ENCODE measurements at regions not wholly inside any gene's neighbourhood (a gene's known extent, or its start where the extent isn't known, plus 50 kb on each side); places are given as distances from the start of the nearest gene placed in this dataset.
"Not testable (repeated sequence)": the region's sequence is repeated elsewhere in the genome, so short reads cannot be mapped to it uniquely, and the experiment has no call there.

GRCh38 chr13:22877421-22877820 lies 303.4 kb upstream of the SGCG start:
- DNase-seq = no peak

- no peak for DNase-seq
These were observed 299.7 kb upstream of the SGCG start for GRCh38 chr13:22880741-22881720.

- not testable (repeated sequence) for DNase-seq
These were observed 298.8 kb upstream of the SGCG start for GRCh38 chr13:22881721-22882608.

- DNase-seq = no peak
These were observed 297.4 kb upstream of the SGCG start for GRCh38 chr13:22883262-22883840.

- no peak for DNase-seq
These were observed 296.8 kb upstream of the SGCG start for GRCh38 chr13:22883956-22884355.

- not testable (repeated sequence) for DNase-seq
These were observed 294.7 kb upstream of the SGCG start for GRCh38 chr13:22886061-22886460.

DNA sequence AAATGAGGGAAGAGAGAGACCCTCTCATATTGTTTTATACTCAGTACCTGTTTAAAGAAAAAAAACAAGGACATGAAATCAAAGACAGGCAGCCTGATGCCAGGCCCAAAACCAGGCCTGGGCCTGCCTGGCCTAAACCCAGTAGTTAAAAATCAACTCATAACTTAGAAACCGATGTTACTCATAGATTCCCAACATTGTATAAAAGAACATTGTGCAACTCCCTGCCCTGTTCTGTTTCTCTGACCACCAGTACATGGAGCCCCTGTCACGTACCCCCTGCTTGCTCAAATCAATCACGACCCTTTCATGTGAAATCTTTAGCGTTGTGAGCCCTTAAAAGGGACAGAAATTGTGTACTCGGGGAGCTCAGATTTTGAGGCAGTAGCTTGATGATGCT lies 291.4 kb upstream of the SGCG start:
- not testable (repeated sequence) for DNase-seq

DNA sequence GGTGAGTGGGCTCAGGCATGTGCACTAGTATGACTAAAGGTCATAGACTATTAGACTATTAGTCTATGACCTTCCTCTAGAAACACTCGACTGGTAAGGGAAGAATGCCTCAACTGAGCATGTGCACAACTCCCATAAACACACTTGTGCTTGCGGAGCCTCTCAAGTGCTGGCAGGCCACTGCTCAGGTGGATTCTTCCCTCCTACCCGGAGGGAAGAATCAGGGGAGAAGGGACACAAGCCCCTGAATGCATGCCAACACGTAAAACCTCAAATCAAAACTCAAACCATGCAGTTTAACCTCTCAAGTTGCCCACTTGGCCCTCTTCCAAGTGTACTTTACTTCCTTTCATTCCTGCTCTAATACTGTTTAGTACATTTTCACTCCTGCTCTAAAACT lies 287.6 kb upstream of the SGCG start:
- no peak for DNase-seq

DNA sequence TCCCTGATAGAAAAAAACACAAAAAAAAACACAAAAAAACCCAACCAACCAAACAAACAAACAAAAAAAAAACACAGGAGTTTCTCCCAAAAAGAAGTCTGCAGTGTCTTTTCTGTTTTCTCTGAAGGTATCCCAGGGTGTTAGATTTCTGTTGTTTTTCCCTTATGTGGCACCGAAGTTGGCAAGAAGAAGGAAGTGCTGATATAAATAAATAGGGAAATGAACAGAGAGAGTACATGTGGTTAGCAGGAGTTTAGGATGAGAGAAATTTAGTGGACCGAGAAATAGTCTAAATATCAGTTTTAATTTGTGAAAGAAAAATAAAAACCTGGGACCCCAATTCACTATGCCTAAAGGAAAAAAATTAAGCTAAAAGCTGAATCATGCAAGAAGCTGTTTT lies 287.0 kb upstream of the SGCG start:
- DNase-seq = no peak

- DNase-seq = no peak
These were observed 283.0 kb upstream of the SGCG start for GRCh38 chr13:22897571-22898314.

DNA sequence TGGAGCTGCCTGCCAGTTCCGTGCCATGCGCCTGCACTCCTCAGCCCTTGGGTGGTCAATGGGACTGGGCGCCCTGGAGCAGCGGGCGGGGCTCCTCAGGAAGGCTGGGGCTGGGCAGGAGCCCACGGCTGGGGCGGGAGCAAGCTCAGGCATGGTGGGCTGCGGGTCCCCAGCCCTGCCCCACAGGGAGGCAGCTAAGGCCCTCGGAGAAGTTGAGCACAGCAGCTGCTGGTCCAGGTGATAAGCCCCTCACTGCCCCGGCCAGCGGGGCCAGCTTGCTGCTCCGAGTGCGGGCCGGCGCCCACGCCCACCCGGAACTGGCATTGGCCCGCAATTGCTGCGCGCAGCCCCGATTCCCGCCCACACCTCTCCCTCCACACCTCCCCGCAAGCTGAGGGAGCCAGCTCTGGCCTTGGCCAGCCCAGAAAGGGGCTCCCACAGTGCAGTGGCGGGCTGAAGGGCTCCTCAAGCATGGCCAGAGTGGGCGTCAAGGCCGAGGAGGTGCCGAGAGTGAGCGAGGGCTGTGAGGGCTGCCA lies 280.3 kb upstream of the SGCG start:
- not testable (repeated sequence) for DNase-seq

- DNase-seq = no peak
These were observed 277.5 kb upstream of the SGCG start for GRCh38 chr13:22903301-22903700.

GRCh38 chr13:22903925-22904324 lies 276.9 kb upstream of the SGCG start:
- no peak for DNase-seq

DNA sequence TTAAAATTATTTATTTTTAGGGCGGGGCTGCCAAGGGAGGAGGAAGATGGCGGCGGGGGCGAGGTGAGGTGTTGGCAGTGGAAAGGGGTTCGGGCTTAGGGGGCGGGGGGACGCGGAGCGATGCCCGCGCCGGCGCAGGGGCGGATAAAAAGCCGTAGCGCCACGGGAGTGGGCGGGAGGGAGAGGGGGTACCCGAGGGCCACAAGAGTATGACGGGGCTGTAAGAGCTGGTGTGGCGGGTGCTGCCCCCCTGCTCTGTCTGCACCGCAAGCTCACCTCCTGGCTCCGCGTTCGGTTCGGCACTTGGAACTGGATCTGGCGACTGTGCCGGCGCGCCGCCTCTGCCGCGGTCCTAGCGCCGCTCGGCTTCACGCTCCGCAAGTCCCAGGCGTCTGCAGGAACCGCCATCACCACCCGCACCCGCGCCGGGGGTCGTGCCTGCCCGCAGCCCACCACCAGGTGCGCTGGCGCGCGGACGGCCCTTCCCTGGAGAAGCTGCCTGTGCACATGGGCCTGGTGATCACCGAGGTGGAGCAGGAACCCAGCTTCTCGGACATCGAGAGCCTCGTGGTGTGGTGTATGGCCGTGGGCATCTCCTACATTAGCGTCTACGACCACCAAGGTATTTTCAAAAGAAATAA lies 265.2 kb upstream of the SGCG start:
- no peak for DNase-seq

DNA sequence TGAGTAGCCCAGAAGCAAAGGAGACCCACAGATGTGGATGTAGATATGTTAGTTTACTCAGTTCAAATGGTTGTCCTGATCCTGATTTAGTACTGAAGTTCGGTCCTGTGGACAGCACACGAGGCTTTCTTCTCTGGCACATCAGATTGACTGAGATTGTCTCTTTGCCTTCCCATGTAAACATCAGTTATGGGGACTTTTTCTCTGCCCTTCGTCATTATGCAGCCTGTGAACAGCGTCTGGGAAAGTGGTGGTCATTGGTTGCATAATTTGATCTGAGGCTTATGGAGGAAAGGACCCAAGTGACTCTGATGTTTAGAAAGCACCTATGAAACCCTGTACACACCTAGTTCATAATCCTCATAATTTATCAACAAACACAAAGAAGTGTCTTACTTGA lies 264.5 kb upstream of the SGCG start:
- DNase-seq = not testable (repeated sequence)

- no peak for DNase-seq
These were observed 254.7 kb upstream of the SGCG start for GRCh38 chr13:22925881-22926747.

GRCh38 chr13:22926748-22927400 lies 253.9 kb upstream of the SGCG start:
- DNase-seq = no peak

- DNase-seq = not testable (repeated sequence)
These were observed 252.9 kb upstream of the SGCG start for GRCh38 chr13:22927845-22928244.

DNA sequence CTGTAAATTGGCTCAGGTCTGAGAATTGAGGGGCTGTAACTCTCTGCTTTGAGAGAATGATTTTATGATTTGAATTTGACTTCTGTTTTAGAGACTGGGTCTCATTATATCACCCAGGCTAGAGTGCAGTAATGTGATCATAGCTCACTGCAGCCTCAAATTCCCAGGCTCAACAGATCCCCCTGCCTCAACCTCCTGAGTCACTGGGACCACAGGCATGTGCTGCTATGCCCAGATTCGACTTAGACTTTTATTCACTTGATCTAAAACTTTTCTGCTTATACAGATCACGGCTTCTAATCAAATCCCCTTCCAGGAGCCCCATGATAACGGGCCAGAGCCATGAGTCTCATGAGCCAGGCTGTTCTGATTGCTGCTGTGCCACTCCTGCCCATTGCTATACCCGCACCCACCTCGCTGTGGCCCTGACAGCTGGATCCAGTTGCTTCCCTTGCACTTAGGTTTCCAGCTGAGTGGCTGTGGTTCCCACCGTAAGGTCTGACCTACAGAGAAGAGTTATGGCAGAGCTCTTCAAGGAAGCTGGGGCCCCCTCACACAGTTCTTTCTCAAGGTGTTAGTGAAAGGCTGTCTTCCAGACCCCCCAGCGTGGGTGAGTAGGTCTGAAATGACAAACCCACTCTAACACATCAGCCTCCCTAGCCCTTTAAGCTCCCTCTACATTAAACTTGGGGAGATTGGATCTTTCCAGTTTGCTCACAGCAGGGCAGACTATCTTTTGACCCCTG lies 251.2 kb upstream of the SGCG start:
- DNase-seq = no peak
